Lower lobe of right lung (tissue), 2 donors: ENCODE measurements at regions not wholly inside any gene's neighbourhood (a gene's known extent, or its start where the extent isn't known, plus 50 kb on each side); places are given as distances from the start of the nearest gene placed in this dataset.

Experiments used
- ATAC-seq, 2 donors: fragments of 200-7000 bp; cut with Tn5 transposase; one replicate each; pipeline ENCODE4 v1.9.1; 2020 to 2022; ENCODE audit warnings: mild to moderate bottlenecking in 2 of 2, moderate library complexity in 2 of 2
- DNase-seq: peaks from one replicate; pipeline ENCODE4 v3.0.0-alpha.2; 2020
- H3K27ac ChIP-seq: fragments of 200-600 bp; one replicate; pipeline ENCODE4 v1.8.0; 2022
- H3K27me3 ChIP-seq: fragments of 200-600 bp; one replicate; pipeline ENCODE4 v1.8.0; 2022; ENCODE audit warnings: low read depth
- H3K36me3 ChIP-seq: fragments of 200-600 bp; one replicate; pipeline ENCODE4 v1.8.0; 2022; ENCODE audit warnings: mild to moderate bottlenecking
- H3K4me1 ChIP-seq: fragments of 200-600 bp; one replicate; pipeline ENCODE4 v1.8.0; 2022
- H3K4me3 ChIP-seq: fragments of 200-600 bp; one replicate; pipeline ENCODE4 v1.8.0; 2022; ENCODE audit warnings: mild to moderate bottlenecking
- H3K9me3 ChIP-seq: fragments of 200-600 bp; one replicate; pipeline ENCODE4 v1.8.0; 2022
- CTCF ChIP-seq: fragments of 200-600 bp; IDR thresholded peaks from one replicate; pipeline ENCODE4 v1.8.0; 2022; ENCODE audit warnings: antibody characterized with exemption, mild to moderate bottlenecking
- intact Hi-C: fragments of 100-400 bp; cut with DNase I; formaldehyde crosslinking; loops from one replicate; pipeline ENCODE4 v1.11.0; 2022
- donor health status: DM: no; HTN: yes; CAD: no; lungs with severe emphysema.

DNA sequence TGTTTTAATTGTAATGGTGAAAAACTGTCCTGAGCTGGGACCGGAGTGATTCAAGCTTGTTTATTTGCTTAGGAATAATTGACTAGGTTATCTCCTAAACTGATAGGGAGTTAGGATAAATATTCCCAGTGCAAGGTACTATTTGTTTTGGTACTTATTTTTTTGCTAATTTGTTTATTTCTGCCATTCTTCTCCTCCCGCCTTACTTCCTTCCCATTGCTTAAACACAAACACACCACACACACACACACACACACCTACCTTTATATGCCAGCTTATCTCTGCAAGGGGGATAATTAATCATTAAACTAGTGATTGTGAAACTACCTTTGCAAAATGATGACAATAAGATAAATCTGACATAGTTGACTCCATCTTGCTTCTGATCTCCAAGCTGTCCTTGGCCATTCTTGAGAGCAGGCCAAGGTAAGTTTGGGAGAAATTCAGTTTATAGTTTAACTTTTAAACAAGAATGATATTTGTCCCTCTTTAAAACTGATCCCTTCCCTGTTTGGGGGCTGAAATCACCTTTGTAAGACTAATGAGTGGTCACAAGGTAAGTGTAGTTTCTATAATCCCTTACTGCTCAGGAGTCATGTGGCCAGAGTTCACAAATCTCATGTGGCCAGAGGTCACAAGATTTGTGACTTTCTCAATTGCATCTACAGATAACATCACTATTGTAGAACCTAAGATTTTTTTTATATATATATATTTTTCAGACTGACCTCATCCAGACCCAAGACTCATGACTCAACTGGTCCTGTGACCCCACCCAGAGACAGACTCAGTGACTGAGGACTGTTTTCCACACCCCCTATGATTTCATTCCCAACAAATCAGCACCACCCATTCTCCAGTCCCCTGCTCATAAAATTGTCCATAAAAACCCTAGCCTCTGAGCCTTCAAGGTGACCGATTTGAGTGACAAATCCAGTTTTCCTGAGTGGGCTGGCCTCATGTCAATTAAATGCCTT, 83.1 kb upstream of the LRRTM4 start:
- intact Hi-C loops: no loop called here
- H3K4me1 ChIP-seq: no peaks in the 10 kb centered on the region
- no peaks in the 10 kb centered on the region for H3K9me3 ChIP-seq
- no peaks in the 10 kb centered on the region for H3K27me3 ChIP-seq
- DNase-seq: no peak
- H3K36me3 ChIP-seq: no peaks in the 10 kb centered on the region
- no peak for TF ChIP-seq CTCF
- no peak overlapping the region for H3K4me3 ChIP-seq
- ATAC-seq: no peak
- H3K27ac ChIP-seq: no peak overlapping the region

DNA sequence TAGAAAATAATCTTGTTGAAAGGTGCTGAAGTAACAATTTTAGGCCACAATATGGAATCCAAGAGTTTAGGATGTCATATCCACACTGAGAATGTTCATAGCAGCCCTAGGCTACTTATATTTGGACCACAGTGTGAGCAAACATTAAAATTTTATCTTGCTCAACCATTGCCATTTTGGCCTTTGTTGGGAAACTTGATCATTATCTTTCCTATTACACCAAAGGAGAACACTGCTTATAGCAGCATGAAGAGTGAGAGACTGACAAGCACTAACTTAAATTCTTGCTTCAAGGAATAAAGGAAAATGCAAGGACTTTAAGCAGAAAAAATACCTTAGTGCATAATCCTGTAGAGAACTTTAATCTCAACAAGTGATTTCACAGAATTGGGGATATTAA, 86.3 kb upstream of the LRRTM4 start:
- H3K36me3 ChIP-seq: no peaks in the 10 kb centered on the region
- H3K4me1 ChIP-seq: no peaks in the 10 kb centered on the region
- intact Hi-C loops: no loop called here
- H3K4me3 ChIP-seq: no peak overlapping the region
- no peak overlapping the region for H3K27ac ChIP-seq
- H3K27me3 ChIP-seq: no peaks in the 10 kb centered on the region
- no peaks in the 10 kb centered on the region for H3K9me3 ChIP-seq
- DNase-seq: no peak
- ATAC-seq: no peak
- TF ChIP-seq CTCF: no peak

DNA sequence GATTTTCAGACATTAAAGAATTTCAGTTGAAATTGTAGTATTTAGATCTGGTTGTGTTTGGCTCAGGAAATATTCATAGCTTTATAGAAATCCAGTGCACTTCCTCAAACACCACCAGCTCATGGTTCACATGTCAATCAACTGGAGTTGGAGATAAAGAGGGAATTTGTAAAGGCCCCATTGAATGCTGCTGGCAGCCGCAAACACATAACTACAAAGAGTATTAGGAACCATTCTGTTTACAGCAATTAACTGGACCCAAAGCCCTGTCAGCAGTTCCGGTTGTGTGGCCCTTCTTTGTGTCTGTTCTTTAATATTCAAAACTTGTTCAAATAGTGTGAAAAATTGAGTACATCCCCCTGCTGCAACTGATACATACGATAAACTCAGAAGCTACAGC, 107.4 kb upstream of the LRRTM4 start:
- no peaks in the 10 kb centered on the region for H3K9me3 ChIP-seq
- no peak for TF ChIP-seq CTCF
- H3K36me3 ChIP-seq: no peaks in the 10 kb centered on the region
- H3K27me3 ChIP-seq: no peaks in the 10 kb centered on the region
- intact Hi-C loops: no loop called here
- no peaks in the 10 kb centered on the region for H3K4me1 ChIP-seq
- H3K4me3 ChIP-seq: no peak overlapping the region
- no peak for DNase-seq
- H3K27ac ChIP-seq: no peak overlapping the region
- ATAC-seq: no peak

DNA sequence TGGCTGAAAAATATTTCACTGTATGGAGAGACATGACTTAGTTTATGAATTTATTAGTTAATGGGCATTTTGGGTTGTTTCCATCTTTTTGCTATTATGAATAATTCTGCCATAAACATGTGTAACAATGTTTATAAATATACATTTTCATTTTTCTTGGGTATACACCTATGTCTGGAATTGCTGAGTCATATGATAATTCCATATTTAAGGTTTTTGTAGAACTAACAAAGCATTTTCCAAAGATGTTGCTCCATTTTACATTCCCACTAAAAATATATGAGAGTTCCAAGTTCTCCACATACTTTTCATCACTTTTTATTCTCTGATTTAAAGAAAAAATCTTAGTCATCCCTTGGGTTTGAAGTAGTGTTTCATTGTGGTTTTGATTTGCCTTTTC, 108.8 kb upstream of the LRRTM4 start:
- DNase-seq (no peak), ATAC-seq (no peak)
- Histone ChIP-seq H3K9me3 (no peaks in the 10 kb centered on the region), H3K27ac (no peak overlapping the region), H3K27me3 (no peaks in the 10 kb centered on the region), H3K36me3 (no peaks in the 10 kb centered on the region), H3K4me1 (no peaks in the 10 kb centered on the region), H3K4me3 (no peak overlapping the region)
- intact Hi-C loops: no loop called here
- no peak for TF ChIP-seq CTCF

DNA sequence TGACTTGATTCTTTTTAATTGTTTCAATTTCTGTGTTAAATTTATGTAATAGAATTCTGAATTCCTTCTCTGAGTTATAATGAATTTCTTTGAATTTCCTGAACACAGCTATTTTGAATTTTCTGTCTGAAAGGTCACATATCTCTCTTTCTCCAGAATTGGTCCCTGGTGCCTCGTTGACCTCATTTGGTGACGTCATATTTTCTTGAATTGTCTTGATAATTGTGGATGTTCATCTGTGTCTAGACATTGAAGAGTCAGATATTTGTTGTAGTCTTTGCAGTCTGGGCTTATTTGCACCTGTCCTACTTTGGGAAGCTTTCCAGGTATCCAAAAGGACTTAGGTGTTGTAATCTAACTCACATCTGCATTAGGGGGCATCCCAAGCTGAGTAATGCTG, 111.4 kb upstream of the LRRTM4 start:
- TF ChIP-seq CTCF: no peak

More for the DNA sequence above, 111.4 kb upstream of the LRRTM4 start:
- Histone ChIP-seq H3K4me3 (no peak overlapping the region), H3K9me3 (no peaks in the 10 kb centered on the region), H3K36me3 (no peaks in the 10 kb centered on the region), H3K27me3 (no peaks in the 10 kb centered on the region), H3K4me1 (no peaks in the 10 kb centered on the region), H3K27ac (no peak overlapping the region)
- no peak for DNase-seq
- ATAC-seq: no peak
- intact Hi-C loops: no loop called here
